Activated T-helper 1 cell treated with anti-CD3 and anti-CD28 coated beads, Interleukin-12 subunit alpha, Interleukin-12 subunit beta, Interleukin-2, Interleukin-4 antibody, amounts not matched to agents 30 ng/mL and 10 ng/mL and 1 ng/mL, durations not matched to agents 14 hours and 24 hours and 36 hours (primary cell): ENCODE measurements at regions not wholly inside any gene's neighbourhood (a gene's known extent, or its start where the extent isn't known, plus 50 kb on each side); places are given as distances from the start of the nearest gene placed in this dataset.

ENCODE experiments used
- DNase-seq: peaks from one replicate; pipeline ENCODE4 v3.0.0; 2021; ENCODE audit warnings: low spot score
- H3K27ac Mint-ChIP-seq: one replicate; pipeline ENCODE4 v1.8.0; 2021; ENCODE audit warnings: mild to moderate bottlenecking, mixed read lengths
- H3K27me3 Mint-ChIP-seq: one replicate; pipeline ENCODE4 v1.8.0; 2022; ENCODE audit warnings: mild to moderate bottlenecking, moderate library complexity, mixed read lengths; ENCODE audit not compliant: insufficient read depth
- H3K36me3 Mint-ChIP-seq: one replicate; pipeline ENCODE4 v1.8.0; 2021; ENCODE audit warnings: low read depth, mixed read lengths
- H3K4me1 Mint-ChIP-seq: one replicate; pipeline ENCODE4 v1.8.0; 2021; ENCODE audit warnings: low read depth, mixed read lengths
- H3K4me3 Mint-ChIP-seq: one replicate; pipeline ENCODE4 v1.8.0; 2021; ENCODE audit warnings: mild to moderate bottlenecking, moderate library complexity, mixed read lengths
- H3K9me3 Mint-ChIP-seq: one replicate; pipeline ENCODE4 v1.8.0; 2021; ENCODE audit warnings: mixed read lengths
- intact Hi-C: fragments of 100-400 bp; cut with micrococcal nuclease; formaldehyde crosslinking; loops from one replicate; pipeline ENCODE4 v1.15.1; 2024

DNA sequence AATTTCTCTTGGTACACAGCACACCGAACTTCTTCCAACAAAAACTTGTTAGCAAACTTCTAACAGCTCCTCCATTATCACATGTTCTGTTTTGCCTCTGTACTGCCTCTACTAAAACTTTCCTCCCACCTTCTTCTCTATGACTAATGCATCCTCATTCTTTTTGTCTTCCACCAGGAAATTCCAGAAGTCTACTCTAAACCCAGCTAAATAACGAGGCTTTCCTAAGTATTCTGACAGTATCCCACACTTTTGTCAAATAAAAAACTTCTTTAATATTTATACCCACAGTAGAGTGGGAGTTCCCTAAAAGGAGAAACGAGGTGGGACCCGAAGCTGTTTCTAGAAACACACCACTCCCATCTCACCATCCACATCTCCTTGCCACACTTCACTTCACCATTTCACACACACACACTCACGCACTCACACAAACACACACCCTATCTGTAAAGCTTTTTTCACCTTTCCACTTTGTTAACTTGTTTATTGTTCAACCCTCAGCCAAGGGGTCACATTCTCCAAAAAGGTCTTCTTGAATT lies 280.3 kb downstream of the ARAP2 start:
- intact Hi-C loops: no loop called here
- peaks cover 4% of the 10 kb centered on the region for H3K27me3 Mint-ChIP-seq
- no peak overlapping the region for H3K4me3 Mint-ChIP-seq
- no peaks in the 10 kb centered on the region for H3K4me1 Mint-ChIP-seq
- no peak for DNase-seq
- H3K9me3 Mint-ChIP-seq: no peaks in the 10 kb centered on the region
- no peak overlapping the region for H3K27ac Mint-ChIP-seq
- H3K36me3 Mint-ChIP-seq: no peaks in the 10 kb centered on the region

DNA sequence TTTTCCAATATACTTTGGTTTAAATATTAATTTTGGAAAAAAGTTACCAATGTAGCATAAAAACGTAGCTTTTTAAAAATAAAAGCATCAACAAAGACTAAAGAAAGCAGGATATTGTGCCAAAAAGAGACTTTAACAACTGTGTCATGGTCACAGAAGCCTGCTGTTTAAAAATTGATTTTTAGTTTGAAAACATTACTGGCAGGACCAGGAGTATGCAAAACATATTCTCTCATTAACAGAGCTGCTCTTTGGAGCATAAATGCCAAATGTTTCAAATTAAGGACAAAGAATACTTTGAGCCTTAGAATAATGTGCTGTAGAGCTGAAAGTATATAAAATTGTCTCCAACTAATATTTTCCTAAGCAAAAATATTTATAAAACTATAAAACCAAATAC lies 279.0 kb downstream of the ARAP2 start:
- peaks cover 2% of the 10 kb centered on the region for H3K27me3 Mint-ChIP-seq
- no peak overlapping the region for H3K27ac Mint-ChIP-seq
- H3K4me1 Mint-ChIP-seq: no peaks in the 10 kb centered on the region
- intact Hi-C loops: no loop called here
- no peaks in the 10 kb centered on the region for H3K36me3 Mint-ChIP-seq
- H3K4me3 Mint-ChIP-seq: no peak overlapping the region
- DNase-seq: no peak
- H3K9me3 Mint-ChIP-seq: no peaks in the 10 kb centered on the region

- no peak for DNase-seq
- H3K27me3 Mint-ChIP-seq: peaks cover 4% of the 10 kb centered on the region
- no peaks in the 10 kb centered on the region for H3K4me1 Mint-ChIP-seq
- H3K36me3 Mint-ChIP-seq: no peaks in the 10 kb centered on the region
- no peak overlapping the region for H3K4me3 Mint-ChIP-seq
- no peaks in the 10 kb centered on the region for H3K9me3 Mint-ChIP-seq
- no peak overlapping the region for H3K27ac Mint-ChIP-seq
- intact Hi-C loops: no loop called here
These were observed 277.7 kb downstream of the ARAP2 start for GRCh38 chr4:35966566-35966965.

DNA sequence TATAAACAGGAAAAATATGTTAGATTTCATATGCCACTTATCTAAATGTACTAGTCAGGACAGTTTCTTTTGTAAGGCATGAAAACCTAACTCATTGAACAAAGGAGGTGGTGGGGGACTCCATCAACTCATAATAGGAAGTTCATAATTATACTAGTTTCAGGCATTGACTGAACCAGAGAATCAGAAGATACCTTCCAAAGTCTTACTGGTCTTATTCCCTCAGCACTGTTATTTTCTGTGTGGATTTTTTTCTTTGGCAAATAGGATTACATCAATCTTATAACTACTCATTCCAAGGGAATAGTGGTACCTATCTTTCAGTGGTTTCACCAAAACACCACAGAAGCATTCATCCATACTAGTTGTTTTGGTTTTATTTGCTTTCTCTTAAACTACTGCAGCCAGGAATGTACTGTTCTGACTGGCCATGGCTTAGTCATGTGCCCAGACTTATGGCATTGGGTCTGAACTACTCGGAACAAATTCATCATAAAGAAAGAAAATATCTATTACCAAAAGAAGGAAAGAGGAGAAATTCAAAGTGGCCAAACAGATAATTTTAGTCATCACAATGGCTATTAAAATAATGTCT lies 273.9 kb downstream of the ARAP2 start:
- intact Hi-C loops: loop anchor here (2.0 to 10.0 kb wide), 2 partner anchors 354 to 424 kb away; no protein-coding TSS in a partner anchor
- Mint-ChIP-seq H3K36me3 (no peaks in the 10 kb centered on the region), H3K4me1 (peaks cover 1% of the 10 kb centered on the region), H3K9me3 (no peaks in the 10 kb centered on the region), H3K27me3 (peaks cover 2% of the 10 kb centered on the region), H3K27ac (no peak overlapping the region), H3K4me3 (no peak overlapping the region)
- DNase-seq: no peak

GRCh38 chr4:35972814-35973213 lies 271.5 kb downstream of the ARAP2 start:
- intact Hi-C loops: loop anchor here (10.0 kb wide), 1 partner anchor 352 kb away; no protein-coding TSS in a partner anchor
- Mint-ChIP-seq H3K9me3 (peaks cover 9% of the 10 kb centered on the region), H3K27me3 (peaks cover 2% of the 10 kb centered on the region), H3K36me3 (no peaks in the 10 kb centered on the region), H3K4me3 (no peak overlapping the region), H3K27ac (no peak overlapping the region), H3K4me1 (peaks cover 7% of the 10 kb centered on the region)
- no peak for DNase-seq

- no peaks in the 10 kb centered on the region for H3K36me3 Mint-ChIP-seq
- H3K27ac Mint-ChIP-seq: no peak overlapping the region
- H3K9me3 Mint-ChIP-seq: peaks cover 9% of the 10 kb centered on the region
- H3K27me3 Mint-ChIP-seq: peaks cover 2% of the 10 kb centered on the region
- intact Hi-C loops: loop anchor here (10.0 kb wide), 1 partner anchor 349 kb away; no protein-coding TSS in a partner anchor
- no peak for DNase-seq
- peaks cover 7% of the 10 kb centered on the region for H3K4me1 Mint-ChIP-seq
- H3K4me3 Mint-ChIP-seq: no peak overlapping the region
These were observed 268.5 kb downstream of the ARAP2 start for GRCh38 chr4:35975617-35976355.

- no peaks in the 10 kb centered on the region for H3K36me3 Mint-ChIP-seq
- no peak overlapping the region for H3K27ac Mint-ChIP-seq
- no peak for DNase-seq
- H3K9me3 Mint-ChIP-seq: peaks cover 9% of the 10 kb centered on the region
- intact Hi-C loops: loop anchor here (10.0 kb wide), 1 partner anchor 346 kb away; no protein-coding TSS in a partner anchor
- no peak overlapping the region for H3K4me3 Mint-ChIP-seq
- H3K27me3 Mint-ChIP-seq: peaks cover 3% of the 10 kb centered on the region
- H3K4me1 Mint-ChIP-seq: peaks cover 15% of the 10 kb centered on the region
These were observed 265.8 kb downstream of the ARAP2 start for GRCh38 chr4:35978551-35978950.

DNA sequence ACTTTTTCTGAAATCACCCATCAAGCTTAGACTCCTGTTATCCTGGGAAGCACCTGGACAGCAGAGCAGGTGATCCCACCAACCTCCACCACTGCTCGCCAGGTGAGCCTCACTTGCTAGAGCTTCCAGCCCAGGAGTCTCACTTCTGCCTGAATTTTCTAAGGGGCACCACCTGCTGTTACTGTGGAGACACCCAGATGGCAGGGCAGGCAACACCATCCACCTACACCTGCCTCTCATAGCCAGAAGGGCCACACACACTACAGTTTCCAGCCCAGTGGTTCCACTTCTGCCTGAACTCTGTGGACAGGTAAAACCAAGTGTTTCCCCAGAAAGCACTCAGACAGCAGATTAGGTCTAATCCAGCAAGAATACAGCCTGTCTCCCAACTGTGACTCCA lies 262.0 kb downstream of the ARAP2 start:
- intact Hi-C loops: no loop called here
- Mint-ChIP-seq H3K27ac (no peak overlapping the region), H3K36me3 (no peaks in the 10 kb centered on the region), H3K9me3 (peaks cover under 1% of the 10 kb centered on the region), H3K4me1 (peaks cover 7% of the 10 kb centered on the region), H3K4me3 (no peak overlapping the region), H3K27me3 (peaks cover 5% of the 10 kb centered on the region)
- no peak for DNase-seq

DNA sequence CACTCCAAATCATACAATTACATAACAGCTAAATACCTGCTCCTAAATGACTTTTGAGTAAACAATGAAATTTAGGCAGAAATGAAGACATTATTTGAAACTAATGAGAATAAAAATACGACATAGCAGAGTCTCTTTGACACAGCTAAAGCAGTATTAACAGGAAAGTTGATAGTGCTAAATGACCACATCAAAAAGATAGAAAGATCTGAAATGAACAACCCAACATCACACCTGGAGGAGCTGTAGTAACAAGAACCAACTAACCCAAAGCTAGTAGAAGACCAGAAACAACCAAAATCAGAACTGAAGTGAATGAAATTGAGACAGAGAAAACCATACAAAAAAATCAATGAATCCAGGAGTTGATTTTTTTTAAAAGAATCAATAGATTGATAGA lies 257.8 kb downstream of the ARAP2 start:
- H3K27me3 Mint-ChIP-seq: peaks cover 11% of the 10 kb centered on the region
- intact Hi-C loops: no loop called here
- DNase-seq: no peak
- no peaks in the 10 kb centered on the region for H3K9me3 Mint-ChIP-seq
- no peaks in the 10 kb centered on the region for H3K36me3 Mint-ChIP-seq
- H3K4me1 Mint-ChIP-seq: peaks cover 4% of the 10 kb centered on the region
- no peak overlapping the region for H3K27ac Mint-ChIP-seq
- no peak overlapping the region for H3K4me3 Mint-ChIP-seq

DNA sequence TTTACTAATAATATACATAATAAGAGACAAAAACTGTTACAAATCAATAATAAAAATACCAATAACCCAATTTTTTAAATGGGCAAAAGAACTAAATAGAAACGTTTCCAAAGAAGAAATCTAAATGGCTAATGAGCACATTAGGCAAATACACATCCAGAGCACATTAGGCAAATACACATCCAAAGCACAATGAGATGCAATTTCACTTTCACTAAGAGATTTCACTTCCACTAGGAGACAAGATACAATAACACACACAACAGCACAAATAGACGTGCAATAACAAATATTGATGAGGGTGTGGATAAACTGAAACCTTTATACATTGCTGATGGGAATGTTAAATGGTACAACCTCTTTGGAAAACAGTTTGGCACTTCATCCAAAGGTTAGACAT lies 250.7 kb downstream of the ARAP2 start:
- Mint-ChIP-seq H3K27me3 (peaks cover 6% of the 10 kb centered on the region), H3K4me3 (no peak overlapping the region), H3K9me3 (no peaks in the 10 kb centered on the region), H3K4me1 (no peaks in the 10 kb centered on the region), H3K36me3 (no peaks in the 10 kb centered on the region), H3K27ac (no peak overlapping the region)
- intact Hi-C loops: no loop called here
- no peak for DNase-seq

DNA sequence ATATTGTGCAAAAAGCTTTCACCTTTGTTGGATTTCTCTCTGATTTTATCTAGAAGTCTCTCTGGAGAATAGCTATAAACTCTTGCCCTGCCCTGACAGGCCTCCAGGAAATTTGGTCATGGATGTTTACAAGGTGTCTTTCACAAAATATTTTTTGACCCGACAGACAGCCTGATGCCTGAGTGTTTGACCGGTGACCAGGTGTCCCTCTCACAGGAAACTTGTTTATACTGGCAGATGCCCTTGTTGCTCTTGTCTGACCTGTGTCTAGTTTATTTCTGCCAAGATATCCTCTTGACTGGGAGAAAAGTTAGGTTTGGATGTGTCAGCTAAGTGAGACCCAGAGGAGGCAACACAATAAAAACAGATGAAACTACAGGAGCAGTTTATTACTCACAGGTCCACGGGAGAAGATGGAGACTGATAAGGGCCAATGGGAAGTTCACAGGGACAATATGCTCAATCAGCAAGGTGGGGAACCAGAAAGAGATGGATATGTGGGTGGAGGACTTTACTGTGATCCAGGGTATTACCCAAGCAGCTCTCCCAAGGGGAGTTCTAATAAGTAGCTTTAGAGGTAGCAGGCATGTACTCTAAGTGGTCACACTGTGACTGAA lies 243.3 kb downstream of the ARAP2 start:
- H3K4me3 Mint-ChIP-seq: no peak overlapping the region
- intact Hi-C loops: no loop called here
- no peaks in the 10 kb centered on the region for H3K36me3 Mint-ChIP-seq
- no peaks in the 10 kb centered on the region for H3K9me3 Mint-ChIP-seq
- no peak overlapping the region for H3K27ac Mint-ChIP-seq
- H3K27me3 Mint-ChIP-seq: peaks cover 3% of the 10 kb centered on the region
- H3K4me1 Mint-ChIP-seq: no peaks in the 10 kb centered on the region
- DNase-seq: no peak

DNA sequence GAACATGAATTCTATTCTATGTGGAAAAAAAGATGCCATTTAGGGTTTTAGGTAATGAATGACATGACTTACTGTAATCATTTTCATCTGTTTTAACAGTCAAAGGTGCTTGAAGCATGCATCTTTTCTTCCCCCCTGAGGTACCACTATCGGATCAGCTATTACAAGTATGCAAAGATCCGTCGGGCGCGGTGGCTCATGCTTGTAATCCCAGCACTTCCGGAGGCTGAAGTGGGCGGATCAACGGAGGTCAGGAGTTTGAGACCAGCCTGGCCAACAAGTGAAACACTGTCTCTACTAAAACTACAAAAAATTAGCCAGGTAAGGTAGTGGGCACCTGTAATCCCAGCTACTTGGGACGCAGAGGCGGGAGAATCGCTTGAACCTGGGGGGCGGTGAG lies 241.3 kb downstream of the ARAP2 start:
- DNase-seq: no peak
- Mint-ChIP-seq H3K27ac (no peak overlapping the region), H3K27me3 (peaks cover 3% of the 10 kb centered on the region), H3K4me3 (no peak overlapping the region), H3K36me3 (no peaks in the 10 kb centered on the region), H3K4me1 (no peaks in the 10 kb centered on the region), H3K9me3 (no peaks in the 10 kb centered on the region)
- intact Hi-C loops: no loop called here

- Mint-ChIP-seq H3K27me3 (peaks cover 3% of the 10 kb centered on the region), H3K9me3 (no peaks in the 10 kb centered on the region), H3K4me3 (no peak overlapping the region), H3K27ac (no peak overlapping the region), H3K4me1 (no peaks in the 10 kb centered on the region), H3K36me3 (no peaks in the 10 kb centered on the region)
- DNase-seq: no peak
- intact Hi-C loops: no loop called here
These were observed 240.0 kb downstream of the ARAP2 start for GRCh38 chr4:36004204-36004851.
